ENCODE measurements at regions not wholly inside any gene's neighbourhood (a gene's known extent, or its start where the extent isn't known, plus 50 kb on each side); places are given as distances from the start of the nearest gene placed in this dataset.

GRCh38 chr14:89544636-89545301, 127.7 kb upstream of the FOXN3 start:
- H3K4me3 ChIP-seq (ENCODE audit: low read depth, low read length) = no peak overlapping the region
- TF ChIP-seq MAX (IDR thresholded peaks at IDR 0.05; ENCODE audit: low read depth, low read length) = no peak
- TF ChIP-seq, protein P1, sequence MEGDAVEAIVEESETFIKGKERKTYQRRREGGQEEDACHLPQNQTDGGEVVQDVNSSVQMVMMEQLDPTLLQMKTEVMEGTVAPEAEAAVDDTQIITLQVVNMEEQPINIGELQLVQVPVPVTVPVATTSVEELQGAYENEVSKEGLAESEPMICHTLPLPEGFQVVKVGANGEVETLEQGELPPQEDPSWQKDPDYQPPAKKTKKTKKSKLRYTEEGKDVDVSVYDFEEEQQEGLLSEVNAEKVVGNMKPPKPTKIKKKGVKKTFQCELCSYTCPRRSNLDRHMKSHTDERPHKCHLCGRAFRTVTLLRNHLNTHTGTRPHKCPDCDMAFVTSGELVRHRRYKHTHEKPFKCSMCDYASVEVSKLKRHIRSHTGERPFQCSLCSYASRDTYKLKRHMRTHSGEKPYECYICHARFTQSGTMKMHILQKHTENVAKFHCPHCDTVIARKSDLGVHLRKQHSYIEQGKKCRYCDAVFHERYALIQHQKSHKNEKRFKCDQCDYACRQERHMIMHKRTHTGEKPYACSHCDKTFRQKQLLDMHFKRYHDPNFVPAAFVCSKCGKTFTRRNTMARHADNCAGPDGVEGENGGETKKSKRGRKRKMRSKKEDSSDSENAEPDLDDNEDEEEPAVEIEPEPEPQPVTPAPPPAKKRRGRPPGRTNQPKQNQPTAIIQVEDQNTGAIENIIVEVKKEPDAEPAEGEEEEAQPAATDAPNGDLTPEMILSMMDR (IDR thresholded peaks at IDR 0.05; ENCODE audit: low read depth, low read length) = no peak
- no peak for TF ChIP-seq POLR2A (IDR thresholded peaks at IDR 0.05; ENCODE audit: extremely low read depth, insufficient read length)
- TF ChIP-seq MYC (IDR thresholded peaks at IDR 0.05; ENCODE audit: low read depth, low read length) = no peak
- DNase-seq (ENCODE audit: low read depth) = no peak

DNA sequence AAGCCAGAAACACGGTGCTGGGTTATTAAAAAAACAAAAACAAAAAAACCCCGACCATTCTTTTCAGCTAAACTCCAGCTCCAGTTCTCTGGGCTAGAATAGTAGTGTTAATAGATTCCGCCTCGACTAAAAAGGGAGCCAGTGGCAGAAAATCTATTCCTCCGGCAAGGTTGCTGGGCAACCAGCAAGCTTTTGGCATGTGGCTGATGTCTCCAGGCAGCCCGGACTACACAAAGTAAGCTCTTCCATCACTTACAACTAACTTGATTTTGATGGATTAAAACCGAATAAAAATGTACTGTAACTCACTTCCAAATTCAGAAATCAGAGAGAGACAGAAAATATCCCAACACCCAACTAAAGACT, 126.4 kb upstream of the FOXN3 start:
- DNase-seq (ENCODE audit: low read depth) = no peak
- H3K4me3 ChIP-seq (ENCODE audit: low read depth, low read length) = no peak overlapping the region
- no peak for TF ChIP-seq MAX (IDR thresholded peaks at IDR 0.05; ENCODE audit: low read depth, low read length)
- TF ChIP-seq, protein P1 (IDR thresholded peaks at IDR 0.05; ENCODE audit: low read depth, low read length) = no peak
- TF ChIP-seq POLR2A (IDR thresholded peaks at IDR 0.05; ENCODE audit: extremely low read depth, insufficient read length) = no peak
- no peak for TF ChIP-seq MYC (IDR thresholded peaks at IDR 0.05; ENCODE audit: low read depth, low read length)

DNA sequence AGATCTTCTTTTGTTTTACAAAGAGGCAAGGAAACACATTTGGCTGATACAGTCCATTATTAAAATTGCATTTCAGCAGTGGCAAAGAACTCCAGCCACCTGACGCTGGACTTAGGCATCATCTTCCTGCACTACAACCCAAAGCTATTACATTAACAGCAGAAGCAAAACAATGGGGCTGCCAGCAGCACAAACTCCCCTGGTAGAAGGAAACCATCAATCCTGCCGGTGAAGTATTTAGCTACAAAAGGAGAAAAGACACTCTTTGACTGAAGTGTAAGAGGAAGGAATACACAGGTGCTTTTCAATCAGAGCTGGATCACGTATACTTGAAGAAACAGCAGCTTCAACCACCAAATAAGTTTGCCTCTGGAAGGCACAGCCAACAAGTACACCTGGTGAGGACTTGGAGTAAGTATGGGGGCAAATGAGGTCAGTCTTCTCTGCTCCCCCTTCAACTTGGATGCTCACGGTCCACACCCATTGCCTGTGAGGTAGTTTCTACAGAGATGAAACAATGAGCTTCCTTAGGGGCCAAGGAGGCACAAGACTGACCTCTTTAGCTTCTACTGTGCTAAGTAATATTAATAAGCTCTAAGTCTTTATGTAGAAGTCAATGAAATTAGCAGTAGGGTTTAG, 125.9 kb upstream of the FOXN3 start:
- DNase-seq (ENCODE audit: low read depth) = no peak
- TF ChIP-seq MYC (IDR thresholded peaks at IDR 0.05; ENCODE audit: low read depth, low read length) (no peak), POLR2A (IDR thresholded peaks at IDR 0.05; ENCODE audit: extremely low read depth, insufficient read length) (no peak), MAX (IDR thresholded peaks at IDR 0.05; ENCODE audit: low read depth, low read length) (no peak)
- TF ChIP-seq, protein P1 (IDR thresholded peaks at IDR 0.05; ENCODE audit: low read depth, low read length) = no peak

DNA sequence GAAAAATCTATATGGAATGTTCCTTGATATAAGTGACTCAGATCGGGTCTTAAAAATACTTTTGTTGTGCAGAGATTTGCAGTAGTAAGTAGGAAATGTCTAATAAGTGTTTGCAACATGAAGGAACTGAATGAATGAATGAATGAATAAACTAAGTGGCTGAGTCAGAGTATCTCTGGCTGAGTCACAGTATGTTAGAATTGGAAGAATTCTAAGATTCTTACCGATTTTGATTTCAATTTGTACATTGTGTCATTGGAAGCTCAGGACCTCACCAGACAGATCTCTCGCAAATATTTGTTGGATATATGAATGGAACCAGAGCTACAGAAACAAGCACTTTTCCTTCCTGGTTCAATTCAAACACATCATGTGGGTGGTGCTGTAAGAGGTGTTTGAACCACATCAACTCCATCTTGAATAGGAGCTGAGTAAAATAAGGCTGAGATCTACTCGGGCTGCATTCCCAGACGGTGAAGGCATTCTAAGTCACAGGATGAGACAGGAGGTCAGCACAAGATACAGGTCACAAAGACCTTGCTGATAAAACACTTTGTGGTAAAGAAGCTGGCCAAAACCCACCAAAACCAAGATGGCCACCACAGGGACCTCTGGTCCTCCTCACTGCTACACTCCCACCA, 123.9 kb upstream of the FOXN3 start:
- no peak overlapping the region for H3K4me3 ChIP-seq (ENCODE audit: low read depth, low read length)
- TF ChIP-seq POLR2A (IDR thresholded peaks at IDR 0.05; ENCODE audit: extremely low read depth, insufficient read length) = no peak
- no peak for TF ChIP-seq MYC (IDR thresholded peaks at IDR 0.05; ENCODE audit: low read depth, low read length)
- TF ChIP-seq MAX (IDR thresholded peaks at IDR 0.05; ENCODE audit: low read depth, low read length) = no peak
- TF ChIP-seq, protein P1 (IDR thresholded peaks at IDR 0.05; ENCODE audit: low read depth, low read length) = no peak
- DNase-seq (ENCODE audit: low read depth) = no peak

More for the DNA sequence above, 125.9 kb upstream of the FOXN3 start:
- no peak overlapping the region for H3K4me3 ChIP-seq (ENCODE audit: low read depth, low read length)

GRCh38 chr14:89540009-89540829, 123.2 kb upstream of the FOXN3 start:
- DNase-seq (ENCODE audit: low read depth) = no peak
- TF ChIP-seq MAX (IDR thresholded peaks at IDR 0.05; ENCODE audit: low read depth, low read length) = no peak
- TF ChIP-seq MYC (IDR thresholded peaks at IDR 0.05; ENCODE audit: low read depth, low read length) = no peak
- no peak for TF ChIP-seq POLR2A (IDR thresholded peaks at IDR 0.05; ENCODE audit: extremely low read depth, insufficient read length)
- TF ChIP-seq, protein P1 (IDR thresholded peaks at IDR 0.05; ENCODE audit: low read depth, low read length) = no peak
- no peak overlapping the region for H3K4me3 ChIP-seq (ENCODE audit: low read depth, low read length)

All from NB4 (cell line).